ENCODE measurements at regions not wholly inside any gene's neighbourhood (a gene's known extent, or its start where the extent isn't known, plus 50 kb on each side); places are given as distances from the start of the nearest gene placed in this dataset.

- no peak for TF ChIP-seq CTCF (IDR thresholded peaks at IDR 0.05)
- TF ChIP-seq POLR2A (IDR thresholded peaks at IDR 0.05) = no peak
- TF ChIP-seq EP300 (IDR thresholded peaks at IDR 0.05) = no peak
Measured at GRCh38 chr13:44312131-44312530, 61.5 kb upstream of the SERP2 start.

Data from tibial nerve (tissue), 4 donors.